Skeletal muscle satellite cell (primary cell): ENCODE measurements at regions not wholly inside any gene's neighbourhood (a gene's known extent, or its start where the extent isn't known, plus 50 kb on each side); places are given as distances from the start of the nearest gene placed in this dataset.

ENCODE experiments used
- H3K27me3 ChIP-seq: 2 replicates; pipeline ENCODE4 v1.7.0; 2013; ENCODE audit warnings: low read length; ENCODE audit not compliant: control insufficient read depth, insufficient read depth
- H3K36me3 ChIP-seq: 2 replicates; pipeline ENCODE4 v1.7.0; 2013; ENCODE audit warnings: mild to moderate bottlenecking, control low read depth, low read length; ENCODE audit not compliant: insufficient read depth
- H3K4me1 ChIP-seq: 2 replicates; pipeline ENCODE4 v1.7.0; 2013; ENCODE audit warnings: low read length; ENCODE audit not compliant: control insufficient read depth, insufficient read depth
- H3K4me2 ChIP-seq: 2 replicates; pipeline ENCODE4 v1.7.0; 2013; ENCODE audit warnings: mild to moderate bottlenecking, low read length
- H3K4me3 ChIP-seq: 2 replicates; pipeline ENCODE4 v1.7.0; 2013; ENCODE audit warnings: low read length
- H3K9ac ChIP-seq: 2 replicates; pipeline ENCODE4 v1.7.0; 2013; ENCODE audit warnings: mild to moderate bottlenecking, low read depth, low read length, moderate library complexity
- H3K9me3 ChIP-seq: replicated peaks from 2 replicates; pipeline ENCODE4 v1.7.0; 2013; ENCODE audit warnings: mild to moderate bottlenecking, control low read depth, low read length

GRCh38 chr11:28581286-28582242 lies 473.4 kb downstream of the METTL15 start:
- no peaks in the 10 kb centered on the region for H3K9me3 ChIP-seq
- peaks cover 11% of the 10 kb centered on the region for H3K4me1 ChIP-seq
- no peak overlapping the region for H3K4me3 ChIP-seq
- H3K4me2 ChIP-seq: peak overlapping the region; percentile 2
- no peaks in the 10 kb centered on the region for H3K36me3 ChIP-seq
- H3K9ac ChIP-seq: no peak overlapping the region
- no peaks in the 10 kb centered on the region for H3K27me3 ChIP-seq

GRCh38 chr11:28571371-28571770 lies 463.2 kb downstream of the METTL15 start:
- H3K27me3 ChIP-seq: no peaks in the 10 kb centered on the region
- no peaks in the 10 kb centered on the region for H3K36me3 ChIP-seq
- H3K9ac ChIP-seq: no peak overlapping the region
- H3K9me3 ChIP-seq: no peaks in the 10 kb centered on the region
- H3K4me1 ChIP-seq: peaks cover 7% of the 10 kb centered on the region
- no peak overlapping the region for H3K4me2 ChIP-seq
- no peak overlapping the region for H3K4me3 ChIP-seq

DNA sequence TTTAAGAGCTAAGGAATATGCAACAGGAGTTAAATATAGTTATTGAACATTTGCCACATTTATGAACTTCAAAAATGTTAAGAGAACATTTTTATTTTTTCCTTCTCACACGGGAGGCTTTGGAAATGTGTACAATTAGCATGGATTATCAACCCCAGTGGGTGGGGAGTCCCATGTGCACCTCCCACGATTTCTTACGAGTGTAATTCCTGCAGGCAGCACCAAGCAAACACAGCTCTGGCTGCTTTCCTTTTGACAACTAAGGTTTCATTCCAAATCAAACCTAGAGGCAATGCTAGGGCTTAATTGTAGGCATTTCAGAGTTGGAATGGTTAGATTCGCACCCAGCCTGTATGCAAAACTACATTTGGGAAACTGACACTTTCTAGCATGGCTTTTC lies 460.9 kb downstream of the METTL15 start:
- no peaks in the 10 kb centered on the region for H3K27me3 ChIP-seq
- no peaks in the 10 kb centered on the region for H3K9me3 ChIP-seq
- H3K4me2 ChIP-seq: no peak overlapping the region
- H3K4me1 ChIP-seq: peaks cover 12% of the 10 kb centered on the region
- H3K36me3 ChIP-seq: no peaks in the 10 kb centered on the region
- H3K4me3 ChIP-seq: no peak overlapping the region
- no peak overlapping the region for H3K9ac ChIP-seq

- no peaks in the 10 kb centered on the region for H3K36me3 ChIP-seq
- H3K4me3 ChIP-seq: peak overlapping the region; percentile 42
- peak overlapping the region; percentile 71 for H3K4me2 ChIP-seq
- H3K27me3 ChIP-seq: no peaks in the 10 kb centered on the region
- H3K4me1 ChIP-seq: peaks cover 12% of the 10 kb centered on the region
- H3K9ac ChIP-seq: peak overlapping the region; percentile 41
- H3K9me3 ChIP-seq: no peaks in the 10 kb centered on the region
Measured at GRCh38 chr11:28566339-28567089, 458.3 kb downstream of the METTL15 start.

- H3K4me3 ChIP-seq: no peak overlapping the region
Measured at GRCh38 chr11:28559492-28559891, 451.3 kb downstream of the METTL15 start.

GRCh38 chr11:28547321-28547741 lies 439.1 kb downstream of the METTL15 start:
- H3K9me3 ChIP-seq: no peaks in the 10 kb centered on the region
- no peak overlapping the region for H3K9ac ChIP-seq
- no peak overlapping the region for H3K4me2 ChIP-seq
- peaks cover 3% of the 10 kb centered on the region for H3K4me1 ChIP-seq
- no peak overlapping the region for H3K4me3 ChIP-seq
- no peaks in the 10 kb centered on the region for H3K27me3 ChIP-seq
- no peaks in the 10 kb centered on the region for H3K36me3 ChIP-seq

More at GRCh38 chr11:28559492-28559891, 451.3 kb downstream of the METTL15 start:
- no peak overlapping the region for H3K4me2 ChIP-seq
- H3K4me1 ChIP-seq: no peaks in the 10 kb centered on the region
- no peaks in the 10 kb centered on the region for H3K9me3 ChIP-seq
- no peak overlapping the region for H3K9ac ChIP-seq
- no peaks in the 10 kb centered on the region for H3K27me3 ChIP-seq
- H3K36me3 ChIP-seq: no peaks in the 10 kb centered on the region

DNA sequence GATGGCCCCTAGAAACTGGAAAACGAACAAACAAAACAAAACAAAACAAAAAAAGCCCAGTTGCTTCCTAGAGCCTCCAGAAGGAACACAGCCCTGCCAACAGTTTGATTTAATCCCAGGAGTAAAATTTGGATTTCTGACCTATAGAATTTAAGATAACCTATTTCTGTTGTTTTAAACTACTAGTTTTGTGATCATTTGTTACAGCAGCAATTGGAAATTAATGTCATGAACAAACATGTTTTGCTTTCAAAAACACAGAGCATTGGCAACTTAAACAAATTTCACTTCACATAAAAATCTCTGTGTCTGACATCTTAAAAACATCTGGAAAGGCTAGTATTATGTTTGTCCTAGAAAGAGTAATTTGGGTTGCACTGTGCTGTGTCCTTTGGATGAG lies 437.3 kb downstream of the METTL15 start:
- Histone ChIP-seq H3K9ac (no peak overlapping the region), H3K4me1 (peaks cover 3% of the 10 kb centered on the region), H3K36me3 (no peaks in the 10 kb centered on the region), H3K9me3 (no peaks in the 10 kb centered on the region), H3K4me3 (no peak overlapping the region), H3K4me2 (no peak overlapping the region), H3K27me3 (no peaks in the 10 kb centered on the region)

DNA sequence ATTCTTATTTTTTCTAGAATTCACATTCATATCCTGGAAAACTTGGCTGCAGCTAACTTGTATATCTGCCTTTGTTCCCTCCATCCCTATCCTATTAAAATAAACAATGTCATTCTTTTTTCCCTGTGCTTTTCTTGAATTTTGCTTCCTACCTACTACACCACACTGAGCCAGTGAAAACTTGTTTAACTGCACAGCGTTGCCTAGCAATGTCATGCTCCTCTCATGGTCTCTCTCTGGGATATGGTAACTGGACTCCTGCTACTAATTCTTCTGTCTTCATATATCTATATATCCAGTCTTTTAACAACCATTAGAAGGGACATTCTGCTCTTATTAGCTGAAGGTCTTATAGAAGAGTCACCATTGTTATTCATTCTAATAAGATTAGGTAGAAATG lies 434.4 kb downstream of the METTL15 start:
- H3K4me1 ChIP-seq: peaks cover 9% of the 10 kb centered on the region
- H3K9ac ChIP-seq: no peak overlapping the region
- no peaks in the 10 kb centered on the region for H3K27me3 ChIP-seq
- no peaks in the 10 kb centered on the region for H3K9me3 ChIP-seq
- no peak overlapping the region for H3K4me3 ChIP-seq
- H3K4me2 ChIP-seq: no peak overlapping the region
- H3K36me3 ChIP-seq: no peaks in the 10 kb centered on the region

GRCh38 chr11:28539239-28540030 lies 431.2 kb downstream of the METTL15 start:
- Histone ChIP-seq H3K4me3 (no peak overlapping the region), H3K9ac (no peak overlapping the region), H3K36me3 (no peaks in the 10 kb centered on the region), H3K9me3 (no peaks in the 10 kb centered on the region), H3K4me1 (peaks cover 7% of the 10 kb centered on the region), H3K4me2 (no peak overlapping the region), H3K27me3 (no peaks in the 10 kb centered on the region)

DNA sequence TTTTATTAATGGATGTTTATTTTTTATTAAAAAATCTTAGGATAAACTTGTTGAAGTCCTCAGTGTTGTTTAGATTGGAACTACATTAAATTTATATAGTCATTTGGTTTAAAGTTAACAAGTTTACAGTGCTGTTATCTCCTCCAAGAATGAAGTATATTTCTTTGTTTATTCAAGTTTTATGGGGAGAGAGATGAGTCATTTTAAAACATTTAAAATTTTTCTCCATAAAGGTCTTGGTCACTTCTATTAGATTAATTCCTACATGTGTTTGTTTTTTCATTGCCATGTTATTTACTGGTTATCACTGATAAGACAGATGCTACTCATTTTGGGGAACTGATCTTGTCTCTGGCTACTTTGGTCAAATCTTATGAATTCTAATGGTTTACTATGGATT lies 429.6 kb downstream of the METTL15 start:
- Histone ChIP-seq H3K4me1 (peaks cover 7% of the 10 kb centered on the region), H3K4me2 (no peak overlapping the region), H3K9me3 (no peaks in the 10 kb centered on the region), H3K4me3 (no peak overlapping the region), H3K27me3 (no peaks in the 10 kb centered on the region), H3K9ac (no peak overlapping the region), H3K36me3 (no peaks in the 10 kb centered on the region)
